A549 (cell line): ENCODE measurements at regions not wholly inside any gene's neighbourhood (a gene's known extent, or its start where the extent isn't known, plus 50 kb on each side); places are given as distances from the start of the nearest gene placed in this dataset.
A peak's percentile ranks its signal among the peaks of the same experiment; 100 is the strongest.

Experiments used
- ATAC-seq, 2 experiments: fragments of 200-7000 bp in 1 of 2; fragments of >200 bp in 1 of 2; cut with Nextera tagmentation in 1 of 2; cut with Tn5 transposase in 1 of 2; 3 replicates each; pipeline versions ENCODE4 v1.8.0 to v1.9.1; 2018 to 2020; ENCODE audit warnings: mild to moderate bottlenecking in 1 of 2, moderate library complexity in 1 of 2
- CTCF ChIA-PET: fragments of 300-600 bp; sonication (Branson Sonifier 250); formaldehyde crosslinking; extraction: SDS; loops from one replicate; lab custom pipeline; 2021; ENCODE audit warnings: antibody characterized with exemption, inconsistent platforms; lab: Yijun Ruan, JAX
- POLR2A ChIA-PET: fragments of 350-600 bp; formaldehyde crosslinking; extraction: SDS; loops from one replicate; lab custom pipeline; 2021; ENCODE audit warnings: antibody characterized with exemption, inconsistent platforms; lab: Yijun Ruan, JAX
- DNase-seq, 2 experiments: peaks; one replicate each; pipeline versions ENCODE4 v3.0.0 to v3.0.0-alpha.2; 2011 to 2016; ENCODE audit warnings: low read depth in 1 of 2, low spot score in 1 of 2
- FAIRE-seq: peaks from 2 replicates; lab custom pipeline; 2011; peaks lifted over from hg19 to GRCh38; lab: Jason Lieb, UNC
- H3K27ac ChIP-seq, 2 experiments: fragments of >200 bp; sonication (Bioruptor Twin); formaldehyde crosslinking; 3 replicates each; pipeline ENCODE4 v1.5.1; 2016 to 2017
- H3K4me1 ChIP-seq: fragments of >200 bp; sonication (Bioruptor Twin); formaldehyde crosslinking; 3 replicates; pipeline ENCODE4 v1.6.1; 2016
- H3K4me2 ChIP-seq: fragments of >200 bp; sonication (Bioruptor Twin); formaldehyde crosslinking; 3 replicates; pipeline ENCODE4 v1.6.1; 2016
- H3K4me3 ChIP-seq: fragments of >200 bp; sonication (Bioruptor Twin); formaldehyde crosslinking; 3 replicates; pipeline ENCODE4 v1.5.1; 2016
- H3K9me3 ChIP-seq: fragments of >200 bp; sonication (Bioruptor Twin); formaldehyde crosslinking; 3 replicates; pipeline ENCODE4 v1.6.1; 2016
- ATOH8 ChIP-seq: fragments of 250-450 bp; sonication (Bioruptor Pico); IDR thresholded peaks from 2 replicates; pipeline ENCODE4 v1.5.0; 2020; ENCODE audit warnings: low read depth, mild to moderate bottlenecking, moderate library complexity
- CHD2 ChIP-seq: fragments of 150-350 bp; IDR thresholded peaks from 2 replicates; pipeline ENCODE4 v1.6.1; 2014; ENCODE audit warnings: low read length; ENCODE audit not compliant: partially characterized antibody
- CHD4 ChIP-seq: fragments of 200-600 bp; sonication (generic); IDR thresholded peaks from 2 replicates; pipeline ENCODE4 v1.6.1; 2016; ENCODE audit warnings: antibody characterized with exemption, mild to moderate bottlenecking, borderline replicate concordance
- EHMT2 ChIP-seq: fragments of 200-600 bp; sonication (generic); IDR thresholded peaks from 2 replicates; pipeline ENCODE4 v1.6.1; 2016; ENCODE audit warnings: antibody characterized with exemption, low read depth, mild to moderate bottlenecking, moderate library complexity
- EP300 ChIP-seq, 2 experiments: fragments of >200 bp; sonication (Bioruptor Twin); formaldehyde crosslinking; IDR thresholded peaks; 2 replicates in 1 of 2; 3 replicates in 1 of 2; pipeline ENCODE4 v1.6.1; 2016 to 2017
- ESRRA ChIP-seq: fragments of 150-350 bp; IDR thresholded peaks from 2 replicates; pipeline ENCODE4 v1.6.1; 2014; ENCODE audit warnings: mild to moderate bottlenecking, low read length, borderline replicate concordance
- FOSL2 ChIP-seq, 2 experiments: fragments of 450-650 bp in 1 of 2; fragments of >200 bp in 1 of 2; sonication (Bioruptor Twin) in 1 of 2; formaldehyde crosslinking; IDR thresholded peaks; 2 replicates each; pipeline versions ENCODE4 v1.5.0 to v1.6.1; 2016 to 2020; ENCODE audit warnings: mild to moderate bottlenecking in 1 of 2, moderate library complexity in 1 of 2
- GATA3 ChIP-seq: IDR thresholded peaks from 2 replicates; pipeline ENCODE4 v1.6.1; 2012; ENCODE audit warnings: borderline replicate concordance
- HDAC2 ChIP-seq: fragments of 200-600 bp; sonication (generic); IDR thresholded peaks from 2 replicates; pipeline ENCODE4 v1.6.1; 2016
- HEYL ChIP-seq: fragments of 250-450 bp; sonication (Bioruptor Pico); IDR thresholded peaks from 2 replicates; pipeline ENCODE4 v1.8.0; 2021; ENCODE audit warnings: mild to moderate bottlenecking, moderate library complexity
- HOXB13 ChIP-seq: fragments of 250-450 bp; sonication (Bioruptor Pico); IDR thresholded peaks from 2 replicates; pipeline ENCODE4 v1.5.0; 2020; ENCODE audit warnings: low read depth, mild to moderate bottlenecking, moderate library complexity
- HOXB5 ChIP-seq: fragments of 250-450 bp; sonication (Bioruptor Pico); IDR thresholded peaks from 2 replicates; pipeline ENCODE4 v1.5.0; 2020; ENCODE audit warnings: mild to moderate bottlenecking, moderate library complexity
- JUN ChIP-seq, 2 experiments: fragments of >200 bp; sonication (Bioruptor Twin); formaldehyde crosslinking; IDR thresholded peaks; 2 replicates in 1 of 2; 3 replicates in 1 of 2; pipeline ENCODE4 v1.6.1; 2016 to 2017
- KDM1A ChIP-seq: fragments of 200-600 bp; sonication (generic); IDR thresholded peaks from 2 replicates; pipeline ENCODE4 v1.6.1; 2016; ENCODE audit warnings: low read depth, mild to moderate bottlenecking
- MAFK ChIP-seq: fragments of 450-650 bp; IDR thresholded peaks from 2 replicates; pipeline ENCODE4 v1.6.1; 2014; ENCODE audit not compliant: partially characterized antibody
- MAX ChIP-seq: IDR thresholded peaks from 2 replicates; pipeline ENCODE4 v1.6.1; 2012
- MAZ ChIP-seq: fragments of 150-350 bp; IDR thresholded peaks from 2 replicates; pipeline ENCODE4 v1.6.1; 2014; ENCODE audit warnings: antibody characterized with exemption, low read depth, low read length, borderline replicate concordance
- MYC ChIP-seq: IDR thresholded peaks from 2 replicates; pipeline ENCODE4 v1.6.1; 2012; ENCODE audit warnings: mild to moderate bottlenecking, inconsistent platforms, low read length, improper control_type of control experiment, borderline replicate concordance
- NR3C1 ChIP-seq: fragments of >200 bp; sonication (Bioruptor Twin); formaldehyde crosslinking; IDR thresholded peaks from 3 replicates; pipeline ENCODE4 v1.6.1; 2017
- POLR2A ChIP-seq: IDR thresholded peaks from 2 replicates; pipeline ENCODE4 v1.6.1; 2012; ENCODE audit warnings: mild to moderate bottlenecking, low read length
- RAD21 ChIP-seq, 2 experiments: fragments of >200 bp in 1 of 2; sonication (Bioruptor Twin) in 1 of 2; formaldehyde crosslinking in 1 of 2; IDR thresholded peaks in 1 of 2; conservative IDR thresholded peaks in 1 of 2; 2 replicates in 1 of 2; 3 replicates in 1 of 2; pipeline ENCODE4 v1.6.1; 2012 to 2018; ENCODE audit warnings: inconsistent platforms in 1 of 2
- RFX5 ChIP-seq: fragments of 450-650 bp; IDR thresholded peaks from 2 replicates; pipeline ENCODE4 v1.7.1; 2014; ENCODE audit warnings: antibody characterized with exemption, mild to moderate bottlenecking, moderate library complexity
- SMC3 ChIP-seq: fragments of >200 bp; sonication (Bioruptor Twin); formaldehyde crosslinking; IDR thresholded peaks from 3 replicates; pipeline ENCODE4 v1.6.1; 2018; ENCODE audit warnings: inconsistent platforms
- ZNF302 ChIP-seq: fragments of 250-450 bp; sonication (Bioruptor Pico); IDR thresholded peaks from 2 replicates; pipeline ENCODE4 v1.9.0; 2021; ENCODE audit warnings: inconsistent platforms, mild to moderate bottlenecking, moderate library complexity
- WGBS: methylation state at CpG from one replicate; pipeline ENCODE4 v1.1.6; 2017; ENCODE audit errors: missing lambda C conversion rate; 5-methylcytosine and 5-hydroxymethylcytosine counted together
- TF ChIP-seq, protein P1 (sequence below): fragments of >200 bp; sonication (Bioruptor Twin); formaldehyde crosslinking; IDR thresholded peaks from 2 replicates; pipeline ENCODE4 v1.6.1; 2016
- TF ChIP-seq, protein P2 (sequence below): IDR thresholded peaks from 2 replicates; pipeline ENCODE4 v1.6.1; 2012

DNA sequence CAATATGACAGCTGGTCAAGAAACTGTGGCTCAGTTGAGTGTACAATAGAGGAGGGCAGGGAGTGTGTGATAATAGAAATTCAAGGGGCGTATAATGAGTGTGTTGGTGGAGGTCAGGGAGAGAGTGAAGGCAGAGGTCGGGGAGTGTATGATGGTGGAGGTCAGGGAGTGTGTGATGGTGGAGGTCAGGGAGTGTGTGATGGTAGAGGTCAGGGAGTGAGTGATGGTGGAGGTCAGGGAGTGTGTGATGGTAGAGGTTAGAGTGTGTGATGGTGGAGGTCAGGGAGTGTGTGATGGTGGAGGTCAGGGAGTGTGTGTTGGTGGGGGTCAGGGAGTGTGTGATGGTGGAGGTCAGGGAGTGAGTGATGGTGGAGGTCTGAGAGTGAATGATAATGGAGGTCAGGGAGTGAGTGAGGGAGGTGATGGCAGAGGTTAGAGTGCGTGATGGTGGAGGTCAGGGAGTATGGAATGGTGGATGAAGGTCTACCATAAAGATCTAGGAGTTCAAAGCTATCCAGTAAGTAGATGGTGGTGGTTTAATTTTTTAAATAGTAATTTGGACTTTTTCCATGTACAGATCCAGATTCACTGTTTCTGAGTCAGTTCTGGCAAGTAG is 57.7 kb upstream of the TNS3 start:
- ATAC-seq: no peak
- H3K9me3 ChIP-seq: peaks cover 12% of the 10 kb centered on the region
- WGBS: 93% methylated on average over 3 of the region's 3 CpGs
- TF ChIP-seq RAD21 (conservative IDR thresholded peaks at IDR 0.05 in 1 of 2, IDR thresholded peaks at IDR 0.05 in 1 of 2) (no peak), GATA3 (no peak), CHD4 (no peak), KDM1A (no peak), CHD2 (no peak), ESRRA (no peak), JUN (IDR thresholded peaks at IDR 0.05) (no peak), RFX5 (no peak), MAZ (no peak), HEYL (no peak)
- TF ChIP-seq, protein P1, sequence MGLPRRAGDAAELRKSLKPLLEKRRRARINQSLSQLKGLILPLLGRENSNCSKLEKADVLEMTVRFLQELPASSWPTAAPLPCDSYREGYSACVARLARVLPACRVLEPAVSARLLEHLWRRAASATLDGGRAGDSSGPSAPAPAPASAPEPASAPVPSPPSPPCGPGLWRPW: no peak
- TF ChIP-seq, all 56 proteins: peak for 0
- CTCF ChIA-PET: interaction anchor here (1.4 to 1.5 kb wide), 2 partner anchors 10 to 11 kb away, joined by 5 to 6 read pairs; no protein-coding TSS in a partner anchor
- Histone ChIP-seq H3K27ac (peak overlapping the region; percentile 72 to 85), H3K4me2 (peak overlapping the region; percentile 56; the same call in 2 of the 3 replicates), H3K4me3 (no peak overlapping the region), H3K4me1 (peaks cover 60% of the 10 kb centered on the region)
- DNase-seq (no peak), FAIRE-seq (no peak)
- POLR2A ChIA-PET: no interaction called here

GRCh38 chr7:47638679-47639315 is 56.9 kb upstream of the TNS3 start:
- TF ChIP-seq FOSL2 (IDR thresholded peaks at IDR 0.05): no peak
- TF ChIP-seq FOSL2 (CRISPR knock-in tag; IDR thresholded peaks at IDR 0.05): no peak
- TF ChIP-seq MAX: peak; percentile 36; the same call in 1 of the 2 replicates
- TF ChIP-seq RAD21 (conservative IDR thresholded peaks at IDR 0.05 in 1 of 2, IDR thresholded peaks at IDR 0.05 in 1 of 2): 0 out of 5 replicates have a peak, but pooled peaks of 1 of the 2 experiments have one; percentile 20
- no peak for TF ChIP-seq HDAC2
- TF ChIP-seq MYC: no peak
- TF ChIP-seq HOXB5 (CRISPR knock-in tag): no peak
- TF ChIP-seq HOXB13 (CRISPR knock-in tag): no peak
- no peak for TF ChIP-seq POLR2A
- TF ChIP-seq EHMT2: no peak
- TF ChIP-seq ZNF302 (CRISPR knock-in tag): no peak
- TF ChIP-seq EP300 (IDR thresholded peaks at IDR 0.05): no peak
- no peak for TF ChIP-seq ATOH8 (CRISPR knock-in tag)
- TF ChIP-seq, protein P2, sequence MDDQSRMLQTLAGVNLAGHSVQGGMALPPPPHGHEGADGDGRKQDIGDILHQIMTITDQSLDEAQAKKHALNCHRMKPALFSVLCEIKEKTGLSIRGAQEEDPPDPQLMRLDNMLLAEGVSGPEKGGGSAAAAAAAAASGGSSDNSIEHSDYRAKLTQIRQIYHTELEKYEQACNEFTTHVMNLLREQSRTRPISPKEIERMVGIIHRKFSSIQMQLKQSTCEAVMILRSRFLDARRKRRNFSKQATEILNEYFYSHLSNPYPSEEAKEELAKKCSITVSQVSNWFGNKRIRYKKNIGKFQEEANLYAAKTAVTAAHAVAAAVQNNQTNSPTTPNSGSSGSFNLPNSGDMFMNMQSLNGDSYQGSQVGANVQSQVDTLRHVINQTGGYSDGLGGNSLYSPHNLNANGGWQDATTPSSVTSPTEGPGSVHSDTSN: no peak
- TF ChIP-seq NR3C1: no peak
- TF ChIP-seq MAFK: no peak
- TF ChIP-seq GATA3: no peak
- TF ChIP-seq SMC3: peak; percentile 12; the same call in 1 of the 3 replicates
- ATAC-seq: peak; percentile 20 to 25; a peak in 4 of 6 replicates
- 55% methylated on average over 14 of the region's 14 CpGs for WGBS
- Histone ChIP-seq H3K9me3 (peaks cover 7% of the 10 kb centered on the region), H3K4me2 (peak overlapping the region; percentile 56), H3K4me3 (no peak overlapping the region), H3K4me1 (peaks cover 68% of the 10 kb centered on the region), H3K27ac (peak overlapping the region; percentile 72 to 85)
- CTCF ChIA-PET: interaction anchor here (1.0 to 2.2 kb wide), 3 partner anchors 11 to 330 kb away, joined by 3 to 6 read pairs (median 3); no protein-coding TSS in a partner anchor
- no peak for FAIRE-seq
- POLR2A ChIA-PET: no interaction called here
- DNase-seq: peak in 1 of 2 experiments; percentile 72
